IMR-90 (cell line): ENCODE measurements at regions not wholly inside any gene's neighbourhood (a gene's known extent, or its start where the extent isn't known, plus 50 kb on each side); places are given as distances from the start of the nearest gene placed in this dataset.

Source experiments
- ATAC-seq: fragments of 200-7000 bp; cut with Tn5 transposase; 2 replicates; pipeline ENCODE4 v1.9.1; 2020; ENCODE audit warnings: low read depth, mild to moderate bottlenecking, moderate library complexity
- BruUV-seq: library from RNA; stranded (reverse); fragments of 400-500 nt; replicated peaks from 2 replicates; lab custom pipeline; 2021; lab: Mats Ljungman, UMichigan
- CTCF ChIA-PET: fragments of 300-600 bp; formaldehyde crosslinking; extraction: SDS; loops from one replicate; lab custom pipeline; 2021; ENCODE audit warnings: antibody characterized with exemption; lab: Yijun Ruan, JAX
- POLR2A ChIA-PET: fragments of 300-600 bp; sonication (Branson Sonifier 250); formaldehyde crosslinking; loops from one replicate; lab custom pipeline; 2022; ENCODE audit warnings: antibody characterized with exemption; ENCODE audit not compliant: unreplicated experiment; lab: Charles Lee
- DNase-seq: peaks from one replicate; pipeline ENCODE4 v3.0.0; 2013
- H2AFZ ChIP-seq: replicated peaks from 2 replicates; pipeline ENCODE3; 2013; ENCODE audit warnings: low read length, mild to moderate bottlenecking; ENCODE audit not compliant: poor library complexity
- H2AK5ac ChIP-seq: 2 replicates; pipeline ENCODE4 v1.6.1; 2013; ENCODE audit warnings: low read depth, low read length, inconsistent platforms
- H2AK9ac ChIP-seq: replicated peaks from 2 replicates; pipeline ENCODE3; 2013; ENCODE audit warnings: mild to moderate bottlenecking, low read depth, low read length, moderate library complexity; ENCODE audit not compliant: poor library complexity
- H2BK120ac ChIP-seq: 2 replicates; pipeline ENCODE4 v1.6.1; 2013; ENCODE audit warnings: low read depth, low read length, inconsistent platforms
- H2BK15ac ChIP-seq: 3 replicates; pipeline ENCODE4 v1.6.1; 2013; ENCODE audit warnings: low read depth, low read length, inconsistent platforms
- H2BK20ac ChIP-seq: 2 replicates; pipeline ENCODE4 v1.6.1; 2013; ENCODE audit warnings: low read depth, mild to moderate bottlenecking, inconsistent platforms, low read length, moderate library complexity
- H2BK5ac ChIP-seq: 2 replicates; pipeline ENCODE4 v1.6.1; 2013; ENCODE audit warnings: mild to moderate bottlenecking, low read depth, low read length, inconsistent platforms; ENCODE audit not compliant: poor library complexity, severe bottlenecking
- H3K14ac ChIP-seq: replicated peaks from 2 replicates; pipeline ENCODE4 v1.6.1; 2013; ENCODE audit warnings: low read depth, low read length, inconsistent platforms
- H3K18ac ChIP-seq: 2 replicates; pipeline ENCODE4 v1.6.1; 2013; ENCODE audit warnings: low read depth, low read length, control low read depth
- H3K23ac ChIP-seq: 2 replicates; pipeline ENCODE4 v1.6.1; 2013; ENCODE audit warnings: low read depth, low read length, inconsistent platforms
- H3K27ac ChIP-seq: 2 replicates; pipeline ENCODE4 v1.5.1; 2013; ENCODE audit warnings: mild to moderate bottlenecking, control low read depth, low read length; ENCODE audit not compliant: insufficient read depth
- H3K27me3 ChIP-seq: 2 replicates; pipeline ENCODE4 v1.6.1; 2013; ENCODE audit warnings: low read length; ENCODE audit not compliant: control insufficient read depth, insufficient read depth
- H3K36me3 ChIP-seq: 2 replicates; pipeline ENCODE4 v1.6.1; 2013; ENCODE audit warnings: low read length, mixed read lengths; ENCODE audit not compliant: control insufficient read depth, insufficient read depth
- H3K4ac ChIP-seq: 2 replicates; pipeline ENCODE4 v1.6.1; 2013; ENCODE audit warnings: low read depth, low read length, inconsistent platforms
- H3K4me1 ChIP-seq: 2 replicates; pipeline ENCODE4 v1.6.1; 2013; ENCODE audit warnings: low read length, mixed read lengths; ENCODE audit not compliant: control insufficient read depth, insufficient read depth
- H3K4me2 ChIP-seq: 2 replicates; pipeline ENCODE4 v1.6.1; 2013; ENCODE audit warnings: low read depth, mild to moderate bottlenecking, control low read depth, low read length, moderate library complexity
- H3K4me3 ChIP-seq: 2 replicates; pipeline ENCODE4 v1.5.1; 2013; ENCODE audit warnings: low read depth, mild to moderate bottlenecking, control low read depth, low read length, moderate library complexity; ENCODE audit not compliant: insufficient read depth
- H3K56ac ChIP-seq: 2 replicates; pipeline ENCODE4 v1.6.1; 2013; ENCODE audit warnings: low read length, inconsistent platforms; ENCODE audit not compliant: insufficient read depth; ENCODE audit errors: extremely low read depth
- H3K79me1 ChIP-seq, 2 experiments: 2 replicates each; pipeline ENCODE4 v1.6.1; 2013; ENCODE audit warnings: low read length in 2 of 2, inconsistent platforms in 1 of 2, low read depth in 1 of 2
- H3K9ac ChIP-seq: 2 replicates; pipeline ENCODE4 v1.6.1; 2013; ENCODE audit warnings: low read depth, low read length, control low read depth
- H3K9me1 ChIP-seq: 2 replicates; pipeline ENCODE4 v1.6.1; 2013; ENCODE audit warnings: low read length, inconsistent platforms; ENCODE audit not compliant: insufficient read depth
- H3K9me3 ChIP-seq: 2 replicates; pipeline ENCODE4 v1.6.1; 2013; ENCODE audit warnings: low read length; ENCODE audit not compliant: control insufficient read depth, insufficient read depth
- H4K20me1 ChIP-seq: 2 replicates; pipeline ENCODE4 v1.6.1; 2013; ENCODE audit warnings: low read length, inconsistent platforms; ENCODE audit not compliant: insufficient read depth
- H4K5ac ChIP-seq: 2 replicates; pipeline ENCODE4 v1.6.1; 2013; ENCODE audit warnings: mild to moderate bottlenecking, low read depth, low read length, control low read depth
- H4K8ac ChIP-seq, 2 experiments: 2 replicates each; pipeline ENCODE4 v1.6.1; 2013; ENCODE audit warnings: low read depth in 2 of 2, low read length in 2 of 2, control low read depth in 1 of 2, inconsistent platforms in 1 of 2
- H4K91ac ChIP-seq: 2 replicates; pipeline ENCODE4 v1.6.1; 2013; ENCODE audit warnings: low read depth, low read length, inconsistent platforms; ENCODE audit not compliant: insufficient read depth
- CEBPB ChIP-seq: IDR thresholded peaks from 2 replicates; pipeline ENCODE4 v1.6.1; 2012; ENCODE audit warnings: low read depth, low read length, improper control_type of control experiment
- CHD1 ChIP-seq: IDR thresholded peaks from 2 replicates; pipeline ENCODE4 v1.6.1; 2012; ENCODE audit warnings: low read depth, low read length, improper control_type of control experiment
- FOS ChIP-seq: fragments of 150-350 bp; IDR thresholded peaks from 2 replicates; pipeline ENCODE4 v1.6.1; 2016; ENCODE audit warnings: low read depth, low read length
- MXI1 ChIP-seq: IDR thresholded peaks from 2 replicates; pipeline ENCODE4 v1.6.1; 2012; ENCODE audit warnings: low read depth, mild to moderate bottlenecking, low read length, moderate library complexity, borderline replicate concordance
- NFE2L2 ChIP-seq: fragments of 150-350 bp; IDR thresholded peaks from 2 replicates; pipeline ENCODE4 v1.6.1; 2016; ENCODE audit warnings: low read depth, mild to moderate bottlenecking, low read length
- WGBS, 2 experiments: methylation state at CpG; one replicate each; pipeline versions ENCODE4 v1.1.5 to v1.1.7; 2013; ENCODE audit warnings: missing lambda C conversion rate in 2 of 2; ENCODE audit not compliant: insufficient read length in 1 of 2; ENCODE audit errors: extremely low coverage in 2 of 2; 5-methylcytosine and 5-hydroxymethylcytosine counted together
- dilution Hi-C: fragments of 300-500 bp; cut with HindIII; formaldehyde crosslinking; loops from one replicate; pipeline ENCODE4 v1.14.3; 2018; ENCODE audit warnings: low sequenced_read_pairs; ENCODE audit not compliant: unreplicated experiment
- in situ Hi-C: fragments of 300-500 bp; cut with MboI; formaldehyde crosslinking; loops from 3 replicates; pipeline ENCODE4 v1.14.3; 2019; ENCODE audit warnings: low sequenced_read_pairs, inconsistent platforms, mixed read lengths
- intact Hi-C: fragments of 100-400 bp; cut with micrococcal nuclease; formaldehyde crosslinking; loops from 2 replicates; pipeline ENCODE4 v1.10.0; 2022

GRCh38 chr13:44158098-44158521 lies 215.5 kb upstream of the SERP2 start:
- Histone ChIP-seq H2BK5ac (no peak overlapping the region), H2BK20ac (no peak overlapping the region), H3K4ac (no peak overlapping the region), H3K79me1 (no peaks in the 10 kb centered on the region), H3K27ac (no peak overlapping the region), H3K56ac (no peak overlapping the region), H3K18ac (no peak overlapping the region), H3K9me3 (no peaks in the 10 kb centered on the region), H3K36me3 (no peaks in the 10 kb centered on the region), H4K5ac (no peak overlapping the region), H3K9ac (no peak overlapping the region), H3K27me3 (peaks cover 2% of the 10 kb centered on the region; the same call in 1 of the 2 replicates), H4K20me1 (no peaks in the 10 kb centered on the region), H4K91ac (no peak overlapping the region), H3K4me3 (no peak overlapping the region), H2AFZ (no peak overlapping the region), H3K4me1 (peaks cover 7% of the 10 kb centered on the region), H4K8ac (no peak overlapping the region), H3K23ac (no peak overlapping the region), H2AK5ac (no peak overlapping the region), H2BK120ac (no peak overlapping the region), H3K14ac (no peak overlapping the region), H3K4me2 (no peak overlapping the region), H2BK15ac (no peak overlapping the region), H3K9me1 (peaks cover 4% of the 10 kb centered on the region; the same call in 1 of the 2 replicates), H2AK9ac (no peak overlapping the region)
- ATAC-seq (no peak), DNase-seq (no peak)
- no peak for TF ChIP-seq FOS
- no peak for TF ChIP-seq NFE2L2
- no peak for TF ChIP-seq CEBPB
- TF ChIP-seq CHD1, result no peak
- TF ChIP-seq MXI1, result no peak
- CTCF ChIA-PET, result no interaction called here
- in situ Hi-C loops, result no loop called here
- intact Hi-C loops, result no loop called here
- no TSS peak for BruUV-seq
- WGBS, 2 experiments, result no CpG with 5 or more reads among the region's 2 CpGs
- dilution Hi-C loops, result no loop called here
- POLR2A ChIA-PET, result no interaction called here
